CD4-positive, alpha-beta T cell (primary cell): ENCODE measurements at regions not wholly inside any gene's neighbourhood (a gene's known extent, or its start where the extent isn't known, plus 50 kb on each side); places are given as distances from the start of the nearest gene placed in this dataset.

Source experiments
- ATAC-seq: fragments of 200-7000 bp; cut with Tn5 transposase; one replicate; pipeline ENCODE4 v1.10.0; 2022; ENCODE audit warnings: mild to moderate bottlenecking; ENCODE audit not compliant: poor library complexity
- CTCF ChIA-PET: fragments of 350-600 bp; sonication (Branson Sonifier 250); formaldehyde crosslinking; loops from one replicate; lab custom pipeline; 2021; ENCODE audit warnings: antibody characterized with exemption, inconsistent platforms; lab: Charles Lee
- POLR2A ChIA-PET: fragments of 350-600 bp; sonication (Branson Sonifier 250); formaldehyde crosslinking; loops from one replicate; lab custom pipeline; 2021; ENCODE audit warnings: antibody characterized with exemption, inconsistent platforms; lab: Charles Lee
- DNase-seq, 14 experiments: peaks; one replicate each; pipeline ENCODE4 v3.0.0-alpha.2; 2013 to 2020; ENCODE audit warnings: mixed read lengths in 2 of 14
- H3K27ac ChIP-seq, 2 donors: one replicate each; pipeline versions ENCODE4 v1.5.1 to v1.7.0; 2013; ENCODE audit warnings: low read length in 2 of 2, low read depth in 1 of 2, mild to moderate bottlenecking in 1 of 2
- H3K27me3 ChIP-seq, 2 experiments: 1 replicate in 1 of 2; 2 replicates in 1 of 2; pipeline versions ENCODE4 v1.6.1 to v1.7.0; 2013; ENCODE audit warnings: low read length in 2 of 2, control low read depth in 1 of 2, mild to moderate bottlenecking in 1 of 2, moderate library complexity in 1 of 2; ENCODE audit not compliant: insufficient read depth in 2 of 2, control insufficient read depth in 1 of 2
- H3K36me3 ChIP-seq: one replicate; pipeline ENCODE4 v1.6.1; 2013; ENCODE audit warnings: low read length, control low read depth; ENCODE audit not compliant: insufficient read depth
- H3K4me1 ChIP-seq: one replicate; pipeline ENCODE4 v1.6.1; 2013; ENCODE audit warnings: low read length, control low read depth; ENCODE audit not compliant: insufficient read depth
- H3K4me3 ChIP-seq: one replicate; pipeline ENCODE4 v1.5.1; 2013; ENCODE audit warnings: mild to moderate bottlenecking, low read length, moderate library complexity
- H3K9me3 ChIP-seq, 2 experiments: 1 replicate in 1 of 2; 2 replicates in 1 of 2; pipeline versions ENCODE4 v1.6.1 to v1.7.0; 2013; ENCODE audit warnings: low read length in 2 of 2, mild to moderate bottlenecking in 2 of 2, control low read depth in 1 of 2, moderate library complexity in 1 of 2; ENCODE audit not compliant: control insufficient read depth in 1 of 2, insufficient read depth in 1 of 2
- H3K27ac Mint-ChIP-seq: one replicate; pipeline ENCODE4 v1.8.0; 2020; ENCODE audit warnings: mixed read lengths
- H3K27me3 Mint-ChIP-seq: one replicate; pipeline ENCODE4 v1.8.0; 2021; ENCODE audit warnings: mixed read lengths
- H3K36me3 Mint-ChIP-seq: one replicate; pipeline ENCODE4 v1.8.0; 2021; ENCODE audit warnings: low read depth, mixed read lengths
- H3K4me1 Mint-ChIP-seq: one replicate; pipeline ENCODE4 v1.8.0; 2021; ENCODE audit warnings: low read depth, mixed read lengths
- H3K4me3 Mint-ChIP-seq: one replicate; pipeline ENCODE4 v1.8.0; 2020; ENCODE audit warnings: mild to moderate bottlenecking, mixed read lengths
- H3K9me3 Mint-ChIP-seq: one replicate; pipeline ENCODE4 v1.8.0; 2020; ENCODE audit warnings: mixed read lengths
- CTCF ChIP-seq: fragments of 200-600 bp; IDR thresholded peaks from one replicate; pipeline ENCODE4 v1.8.0; 2022; ENCODE audit warnings: antibody characterized with exemption, mild to moderate bottlenecking
- intact Hi-C, 2 experiments: fragments of 100-400 bp; cut with DNase I in 1 of 2; cut with micrococcal nuclease in 1 of 2; formaldehyde crosslinking; loops; one replicate each; pipeline versions ENCODE4 v1.15.1 to v1.9.0; 2023 to 2025; cut with DNase I, micrococcal nuclease

- no peaks in the 10 kb centered on the region for H3K36me3 ChIP-seq
- Mint-ChIP-seq H3K4me3 (peak overlapping the region; percentile 12), H3K27ac (peak overlapping the region; percentile 94), H3K9me3 (no peaks in the 10 kb centered on the region), H3K4me1 (peaks cover 67% of the 10 kb centered on the region), H3K27me3 (no peaks in the 10 kb centered on the region), H3K36me3 (no peaks in the 10 kb centered on the region)
- peak in 13 of 14 experiments; percentile 34 to 83 (median 61) for DNase-seq
- TF ChIP-seq CTCF: no peak
- peaks cover 39% of the 10 kb centered on the region for H3K4me1 ChIP-seq
- no peaks in the 10 kb centered on the region for H3K27me3 ChIP-seq
- POLR2A ChIA-PET: interaction anchor here (0.6 kb wide), 2 partner anchors 761 to 1555 kb away, joined by 4 read pairs; no protein-coding TSS in a partner anchor
- H3K4me3 ChIP-seq: no peak overlapping the region
- CTCF ChIA-PET: no interaction called here
- intact Hi-C loops: loop anchor here (2.0 to 10.0 kb wide), 6 partner anchors 57 to 1553 kb away; partner anchors contain the start of gene BCL11B (in 1 of the 2)
- ATAC-seq: peak; percentile 77
- no peaks in the 10 kb centered on the region for H3K9me3 ChIP-seq
- no peak overlapping the region for H3K27ac ChIP-seq
Measured at GRCh38 chr14:97719931-97720330, 922.7 kb downstream of the VRK1 start.

GRCh38 chr14:97723351-97723750 is 926.2 kb downstream of the VRK1 start:
- intact Hi-C loops: loop anchor here (5.0 kb wide), 3 partner anchors 54 to 121 kb away; no protein-coding TSS in a partner anchor

GRCh38 chr14:97723819-97724218 is 926.6 kb downstream of the VRK1 start:
- Histone ChIP-seq H3K4me3 (peak overlapping the region; percentile 36), H3K9me3 (no peaks in the 10 kb centered on the region), H3K36me3 (no peaks in the 10 kb centered on the region), H3K27ac (peak overlapping the region; percentile 75 to 80), H3K4me1 (peaks cover 59% of the 10 kb centered on the region), H3K27me3 (no peaks in the 10 kb centered on the region)
- POLR2A ChIA-PET: interaction anchor here (0.9 to 2.2 kb wide), 9 partner anchors 16 to 1543 kb away, joined by 3 to 16 read pairs (median 4); no protein-coding TSS in a partner anchor
- peak in 1 of 14 experiments; percentile 44 for DNase-seq
- Mint-ChIP-seq H3K9me3 (no peaks in the 10 kb centered on the region), H3K4me1 (peaks cover 94% of the 10 kb centered on the region), H3K36me3 (no peaks in the 10 kb centered on the region), H3K4me3 (peak overlapping the region; percentile 85), H3K27ac (peak overlapping the region; percentile 94), H3K27me3 (no peaks in the 10 kb centered on the region)
- CTCF ChIA-PET: interaction anchor here (0.6 to 1.5 kb wide), 3 partner anchors 11 to 254 kb away, joined by 3 read pairs; no protein-coding TSS in a partner anchor
- ATAC-seq: no peak
- intact Hi-C loops: loop anchor here (1.0 to 5.0 kb wide), 4 partner anchors 8 to 122 kb away; no protein-coding TSS in a partner anchor
- no peak for TF ChIP-seq CTCF

More at GRCh38 chr14:97723351-97723750, 926.2 kb downstream of the VRK1 start:
- Histone ChIP-seq H3K4me1 (peaks cover 62% of the 10 kb centered on the region), H3K9me3 (no peaks in the 10 kb centered on the region), H3K27me3 (no peaks in the 10 kb centered on the region), H3K4me3 (no peak overlapping the region), H3K36me3 (no peaks in the 10 kb centered on the region), H3K27ac (peak overlapping the region in 1 of 2 donors; percentile 5)
- Mint-ChIP-seq H3K4me1 (peaks cover 97% of the 10 kb centered on the region), H3K9me3 (no peaks in the 10 kb centered on the region), H3K36me3 (no peaks in the 10 kb centered on the region), H3K27ac (peak overlapping the region; percentile 94), H3K27me3 (no peaks in the 10 kb centered on the region), H3K4me3 (peak overlapping the region; percentile 65)
- no peak for TF ChIP-seq CTCF
- POLR2A ChIA-PET: interaction anchor here (1.0 to 1.8 kb wide), 4 partner anchors 38 to 1543 kb away, joined by 3 to 6 read pairs (median 4); no protein-coding TSS in a partner anchor
- DNase-seq (no peak), ATAC-seq (no peak)
- CTCF ChIA-PET: no interaction called here
